Stomach (tissue), 8 donors: ENCODE measurements at regions not wholly inside any gene's neighbourhood (a gene's known extent, or its start where the extent isn't known, plus 50 kb on each side); places are given as distances from the start of the nearest gene placed in this dataset.

Experiments used
- DNase-seq, 2 donors: peaks; one replicate each; pipeline versions ENCODE4 v3.0.0 to v3.0.0-alpha.2; 2013 to 2019
- H3K27ac ChIP-seq, 5 donors: fragments of 200-600 bp in 4 of 5; sonication (generic) in 4 of 5; one replicate each; pipeline ENCODE4 v1.5.1; 2013 to 2019; ENCODE audit warnings: mild to moderate bottlenecking in 1 of 5, moderate library complexity in 1 of 5
- H3K27me3 ChIP-seq, 3 donors: fragments of 200-600 bp; sonication (generic); one replicate each; pipeline ENCODE4 v1.5.1; 2017 to 2019; ENCODE audit warnings: mixed run types in 1 of 3
- H3K36me3 ChIP-seq, 4 donors: fragments of 200-600 bp; sonication (generic); 1 replicate in 3 of 4; 2 replicates in 1 of 4; pipeline ENCODE4 v1.5.1; 2016 to 2019
- H3K4me1 ChIP-seq, 4 donors: fragments of 200-600 bp; sonication (generic); one replicate each; pipeline ENCODE4 v1.5.1; 2016 to 2019
- H3K4me3 ChIP-seq, 4 donors: fragments of 200-600 bp; sonication (generic) in 3 of 4; one replicate each; pipeline ENCODE4 v1.5.1; 2016 to 2019; ENCODE audit warnings: mild to moderate bottlenecking in 1 of 4
- H3K9me3 ChIP-seq, 4 donors: fragments of 200-600 bp; sonication (generic); one replicate each; pipeline ENCODE4 v1.5.1; 2016 to 2019
- CTCF ChIP-seq, 7 experiments: fragments of 450-650 bp in 4 of 7; fragments of 200-600 bp in 3 of 7; sonication (generic) in 3 of 7; IDR thresholded peaks; one replicate each; pipeline ENCODE4 v1.5.1; 2016 to 2019; ENCODE audit warnings: antibody characterized with exemption in 7 of 7, control low read depth in 2 of 7, mild to moderate bottlenecking in 1 of 7
- EP300 ChIP-seq: sonication (generic); formaldehyde crosslinking; IDR thresholded peaks from one replicate; pipeline ENCODE4 v1.6.1; 2017; ENCODE audit warnings: antibody characterized with exemption
- POLR2A ChIP-seq, 4 donors: fragments of 450-650 bp; IDR thresholded peaks; one replicate each; pipeline ENCODE4 v1.6.1; 2016; ENCODE audit warnings: antibody characterized with exemption in 4 of 4, control low read depth in 2 of 4, mild to moderate bottlenecking in 1 of 4, moderate library complexity in 1 of 4
- POLR2AphosphoS5 ChIP-seq, 3 donors: sonication (generic); formaldehyde crosslinking; IDR thresholded peaks; one replicate each; pipeline ENCODE4 v1.6.1; 2016; ENCODE audit warnings: antibody characterized with exemption in 3 of 3
- WGBS, 5 donors: extraction: QIAGEN DNeasy Blood & Tissue Kit in 3 of 5; methylation state at CpG; one replicate each; pipeline versions ENCODE4 v1.1.5 to v1.1.7; 2013 to 2018; 5-methylcytosine and 5-hydroxymethylcytosine counted together
- intact Hi-C: fragments of 100-400 bp; cut with DNase I; formaldehyde crosslinking; loops from one replicate; pipeline ENCODE4 v1.15.1; 2023; ENCODE audit warnings: low total_unique reads
- donor health status: healthy with polysubstance abuse.
- donor health status: Bipolar disorder and iron deficiency.
- donor health status: healthy.

GRCh38 chr13:47019977-47020376, 123.1 kb upstream of the HTR2A start:
- H3K27me3 ChIP-seq = no peaks in the 10 kb centered on the region
- H3K9me3 ChIP-seq = peaks cover 0 to 5% (median 0%) of the 10 kb centered on the region in 4 donors
- H3K36me3 ChIP-seq = no peaks in the 10 kb centered on the region
- TF ChIP-seq CTCF (IDR thresholded peaks at IDR 0.05) (no peak), POLR2AphosphoS5 (IDR thresholded peaks at IDR 0.05) (no peak), EP300 (no peak), POLR2A (IDR thresholded peaks at IDR 0.05) (no peak)
- no peaks in the 10 kb centered on the region for H3K4me1 ChIP-seq
- intact Hi-C loops = no loop called here
- no peak overlapping the region for H3K4me3 ChIP-seq
- DNase-seq = no peak
- no peak overlapping the region for H3K27ac ChIP-seq

- H3K36me3 ChIP-seq = no peaks in the 10 kb centered on the region
- H3K27me3 ChIP-seq = no peaks in the 10 kb centered on the region
- H3K4me1 ChIP-seq = no peaks in the 10 kb centered on the region
- intact Hi-C loops = no loop called here
- no peak overlapping the region for H3K4me3 ChIP-seq
- no peak for TF ChIP-seq POLR2AphosphoS5 (IDR thresholded peaks at IDR 0.05)
- no peak for TF ChIP-seq POLR2A (IDR thresholded peaks at IDR 0.05)
- TF ChIP-seq EP300 = no peak
- no peak for TF ChIP-seq CTCF (IDR thresholded peaks at IDR 0.05)
- peaks cover 0 to 5% (median 0%) of the 10 kb centered on the region in 4 donors for H3K9me3 ChIP-seq
- WGBS, 5 donors = 49 to 88% (median 83%) methylated on average over 1 of the region's 1 CpG
- no peak overlapping the region for H3K27ac ChIP-seq
- DNase-seq = no peak
Observed at GRCh38 chr13:47017476-47017875, 120.6 kb upstream of the HTR2A start.

GRCh38 chr13:47008318-47008717, 111.5 kb upstream of the HTR2A start:
- no peaks in the 10 kb centered on the region for H3K9me3 ChIP-seq
- H3K27ac ChIP-seq = no peak overlapping the region
- no peaks in the 10 kb centered on the region for H3K4me1 ChIP-seq
- no peak for TF ChIP-seq POLR2AphosphoS5 (IDR thresholded peaks at IDR 0.05)
- no peak for TF ChIP-seq EP300
- no peak for TF ChIP-seq CTCF (IDR thresholded peaks at IDR 0.05)
- no peak for TF ChIP-seq POLR2A (IDR thresholded peaks at IDR 0.05)
- H3K27me3 ChIP-seq = no peaks in the 10 kb centered on the region
- no peak for DNase-seq
- intact Hi-C loops = no loop called here
- H3K4me3 ChIP-seq = no peak overlapping the region
- H3K36me3 ChIP-seq = no peaks in the 10 kb centered on the region
- WGBS, 5 donors = 81 to 89% (median 82%) methylated on average over 2 of the region's 2 CpGs

GRCh38 chr13:47005756-47006414, 109.0 kb upstream of the HTR2A start:
- H3K4me1 ChIP-seq = no peaks in the 10 kb centered on the region
- WGBS, 5 donors = 92 to 97% (median 96%) methylated on average over 2 of the region's 2 CpGs

More at GRCh38 chr13:47005756-47006414, 109.0 kb upstream of the HTR2A start:
- no peaks in the 10 kb centered on the region for H3K27me3 ChIP-seq
- DNase-seq = no peak
- no peaks in the 10 kb centered on the region for H3K9me3 ChIP-seq
- H3K27ac ChIP-seq = no peak overlapping the region
- H3K36me3 ChIP-seq = no peaks in the 10 kb centered on the region
- no peak overlapping the region for H3K4me3 ChIP-seq
- intact Hi-C loops = no loop called here
- TF ChIP-seq POLR2AphosphoS5 (IDR thresholded peaks at IDR 0.05) = no peak
- TF ChIP-seq CTCF (IDR thresholded peaks at IDR 0.05) = no peak
- TF ChIP-seq POLR2A (IDR thresholded peaks at IDR 0.05) = no peak
- no peak for TF ChIP-seq EP300
